Daoy (cell line): ENCODE measurements at regions not wholly inside any gene's neighbourhood (a gene's known extent, or its start where the extent isn't known, plus 50 kb on each side); places are given as distances from the start of the nearest gene placed in this dataset.
"Not testable (repeated sequence)": the region's sequence is repeated elsewhere in the genome, so short reads cannot be mapped to it uniquely, and the experiment has no call there.

Experiments used
- DNase-seq: peaks from one replicate; pipeline ENCODE4 v3.0.0-alpha.2; 2015; ENCODE audit warnings: low read depth

- DNase-seq: no peak
Measured at GRCh38 chr3:20739814-20740213, 553.8 kb upstream of the SGO1 start.

- no peak for DNase-seq
Measured at GRCh38 chr3:20736287-20736852, 550.4 kb upstream of the SGO1 start.

GRCh38 chr3:20729185-20729584, 543.2 kb upstream of the SGO1 start:
- DNase-seq: no peak

- DNase-seq: no peak
Measured at GRCh38 chr3:20726786-20727185, 540.8 kb upstream of the SGO1 start.

GRCh38 chr3:20724241-20724640, 538.2 kb upstream of the SGO1 start:
- DNase-seq: no peak

GRCh38 chr3:20716425-20716824, 530.4 kb upstream of the SGO1 start:
- DNase-seq: not testable (repeated sequence)

- DNase-seq: no peak
Measured at GRCh38 chr3:20701641-20702040, 515.6 kb upstream of the SGO1 start.

- DNase-seq: no peak
Measured at GRCh38 chr3:20700714-20701113, 514.7 kb upstream of the SGO1 start.

- no peak for DNase-seq
Measured at GRCh38 chr3:20698896-20699295, 512.9 kb upstream of the SGO1 start.

- DNase-seq: no peak
Measured at GRCh38 chr3:20696388-20697150, 510.6 kb upstream of the SGO1 start.

GRCh38 chr3:20692675-20693074, 506.7 kb upstream of the SGO1 start:
- no peak for DNase-seq

- DNase-seq: no peak
Measured at GRCh38 chr3:20683910-20684309, 497.9 kb upstream of the SGO1 start.

GRCh38 chr3:20682573-20682972, 496.6 kb upstream of the SGO1 start:
- DNase-seq: no peak

- no peak for DNase-seq
Measured at GRCh38 chr3:20680990-20681628, 495.1 kb upstream of the SGO1 start.

- no peak for DNase-seq
Measured at GRCh38 chr3:20673866-20674265, 487.9 kb upstream of the SGO1 start.

GRCh38 chr3:20669675-20670074, 483.7 kb upstream of the SGO1 start:
- no peak for DNase-seq

- no peak for DNase-seq
Measured at GRCh38 chr3:20669184-20669583, 483.2 kb upstream of the SGO1 start.

GRCh38 chr3:20668411-20668810, 482.4 kb upstream of the SGO1 start:
- DNase-seq: no peak

- no peak for DNase-seq
Measured at GRCh38 chr3:20666091-20666490, 480.1 kb upstream of the SGO1 start.

- no peak for DNase-seq
Measured at GRCh38 chr3:20658491-20658890, 472.5 kb upstream of the SGO1 start.

- DNase-seq: no peak
Measured at GRCh38 chr3:20657560-20657959, 471.6 kb upstream of the SGO1 start.

- no peak for DNase-seq
Measured at GRCh38 chr3:20652231-20652986, 466.4 kb upstream of the SGO1 start.
